HG02571 (cell line): ENCODE measurements at regions not wholly inside any gene's neighbourhood (a gene's known extent, or its start where the extent isn't known, plus 50 kb on each side); places are given as distances from the start of the nearest gene placed in this dataset.

Source experiments
- ATAC-seq: cut with Tn5 transposase; IDR thresholded peaks from one replicate; pipeline ENCODE4 v1.9.1; 2021; ENCODE audit warnings: mild to moderate bottlenecking, moderate library complexity; ENCODE audit not compliant: unreplicated experiment

GRCh38 chr11:92692826-92693546 is 276.5 kb upstream of the MTNR1B start:
- no peak for ATAC-seq

GRCh38 chr11:92696076-92696475 is 273.4 kb upstream of the MTNR1B start:
- ATAC-seq, result no peak

GRCh38 chr11:92697461-92698312 is 271.8 kb upstream of the MTNR1B start:
- ATAC-seq, result no peak

GRCh38 chr11:92698742-92699141 is 270.7 kb upstream of the MTNR1B start:
- no peak for ATAC-seq

GRCh38 chr11:92702037-92702804 is 267.2 kb upstream of the MTNR1B start:
- ATAC-seq, result no peak

GRCh38 chr11:92702805-92703448 is 266.5 kb upstream of the MTNR1B start:
- no peak for ATAC-seq

GRCh38 chr11:92703449-92703830 is 266.0 kb upstream of the MTNR1B start:
- ATAC-seq, result no peak

GRCh38 chr11:92707173-92707619 is 262.3 kb upstream of the MTNR1B start:
- no peak for ATAC-seq

- no peak for ATAC-seq
These were observed 261.8 kb upstream of the MTNR1B start for GRCh38 chr11:92707665-92708064.

GRCh38 chr11:92709329-92709728 is 260.1 kb upstream of the MTNR1B start:
- no peak for ATAC-seq

- ATAC-seq, result no peak
These were observed 257.5 kb upstream of the MTNR1B start for GRCh38 chr11:92711926-92712325.

GRCh38 chr11:92714111-92714510 is 255.3 kb upstream of the MTNR1B start:
- no peak for ATAC-seq

GRCh38 chr11:92717240-92717639 is 252.2 kb upstream of the MTNR1B start:
- no peak for ATAC-seq

- ATAC-seq, result no peak
These were observed 249.1 kb upstream of the MTNR1B start for GRCh38 chr11:92720385-92720784.

- no peak for ATAC-seq
These were observed 244.1 kb upstream of the MTNR1B start for GRCh38 chr11:92725352-92725751.

- no peak for ATAC-seq
These were observed 242.3 kb upstream of the MTNR1B start for GRCh38 chr11:92727123-92727522.

GRCh38 chr11:92727769-92728168 is 241.7 kb upstream of the MTNR1B start:
- no peak for ATAC-seq

GRCh38 chr11:92728628-92729027 is 240.8 kb upstream of the MTNR1B start:
- ATAC-seq, result no peak

GRCh38 chr11:92735039-92735438 is 234.4 kb upstream of the MTNR1B start:
- ATAC-seq, result no peak

GRCh38 chr11:92738276-92738675 is 231.2 kb upstream of the MTNR1B start:
- ATAC-seq, result no peak

GRCh38 chr11:92739041-92739440 is 230.4 kb upstream of the MTNR1B start:
- no peak for ATAC-seq
